Endothelial cell of umbilical vein (primary cell): ENCODE measurements at regions not wholly inside any gene's neighbourhood (a gene's known extent, or its start where the extent isn't known, plus 50 kb on each side); places are given as distances from the start of the nearest gene placed in this dataset.

Source experiments
- MYC ChIP-seq: IDR thresholded peaks from one replicate; pipeline ENCODE4 v1.6.1; 2011; ENCODE audit warnings: mild to moderate bottlenecking, low read depth, low read length
- POLR2A ChIP-seq: IDR thresholded peaks from 2 replicates; pipeline ENCODE4 v1.6.1; 2012; ENCODE audit warnings: low read depth, mild to moderate bottlenecking, control low read depth, low read length
- POLR2AphosphoS5 ChIP-seq: IDR thresholded peaks from 2 replicates; pipeline ENCODE4 v1.6.1; 2012; ENCODE audit warnings: low read depth, mild to moderate bottlenecking, control low read depth, low read length, moderate library complexity; ENCODE audit not compliant: insufficient read depth
- TF ChIP-seq, protein P1 (sequence below), 2 donors: IDR thresholded peaks; 1 replicate in 1 of 2; 2 replicates in 1 of 2; pipeline ENCODE4 v1.5.1; 2011; ENCODE audit warnings: low read length in 2 of 2, mild to moderate bottlenecking in 2 of 2, moderate library complexity in 2 of 2, control low read depth in 1 of 2, inconsistent platforms in 1 of 2, low read depth in 1 of 2; ENCODE audit not compliant: insufficient read depth in 1 of 2; ENCODE audit errors: extremely low read depth in 1 of 2
- TF ChIP-seq, protein P2 (sequence below): IDR thresholded peaks from 2 replicates; pipeline ENCODE4 v1.6.1; 2011; ENCODE audit not compliant: insufficient read depth, insufficient read length

DNA sequence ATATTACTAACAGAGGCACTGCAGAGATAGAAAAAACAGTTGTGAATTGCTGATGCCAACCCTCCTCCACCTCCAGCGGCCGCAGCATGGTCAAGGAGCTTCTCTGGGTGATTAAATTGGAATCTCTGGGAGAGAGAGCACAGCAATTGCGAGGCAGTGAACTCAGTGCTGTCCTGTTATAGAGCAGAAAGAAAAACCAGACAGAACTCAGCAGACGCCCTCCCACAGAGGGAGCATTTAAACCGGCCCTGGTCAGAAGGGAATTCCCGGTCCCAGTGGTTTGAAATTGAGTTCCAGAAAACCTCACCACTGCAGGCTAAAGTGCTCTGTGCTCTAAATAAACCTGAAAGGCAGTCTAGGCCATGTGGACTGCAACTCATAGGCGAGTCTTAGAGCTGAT, 175.4 kb downstream of the SQOR start:
- TF ChIP-seq POLR2A (no peak), POLR2AphosphoS5 (no peak), MYC (no peak)
- TF ChIP-seq, protein P1, sequence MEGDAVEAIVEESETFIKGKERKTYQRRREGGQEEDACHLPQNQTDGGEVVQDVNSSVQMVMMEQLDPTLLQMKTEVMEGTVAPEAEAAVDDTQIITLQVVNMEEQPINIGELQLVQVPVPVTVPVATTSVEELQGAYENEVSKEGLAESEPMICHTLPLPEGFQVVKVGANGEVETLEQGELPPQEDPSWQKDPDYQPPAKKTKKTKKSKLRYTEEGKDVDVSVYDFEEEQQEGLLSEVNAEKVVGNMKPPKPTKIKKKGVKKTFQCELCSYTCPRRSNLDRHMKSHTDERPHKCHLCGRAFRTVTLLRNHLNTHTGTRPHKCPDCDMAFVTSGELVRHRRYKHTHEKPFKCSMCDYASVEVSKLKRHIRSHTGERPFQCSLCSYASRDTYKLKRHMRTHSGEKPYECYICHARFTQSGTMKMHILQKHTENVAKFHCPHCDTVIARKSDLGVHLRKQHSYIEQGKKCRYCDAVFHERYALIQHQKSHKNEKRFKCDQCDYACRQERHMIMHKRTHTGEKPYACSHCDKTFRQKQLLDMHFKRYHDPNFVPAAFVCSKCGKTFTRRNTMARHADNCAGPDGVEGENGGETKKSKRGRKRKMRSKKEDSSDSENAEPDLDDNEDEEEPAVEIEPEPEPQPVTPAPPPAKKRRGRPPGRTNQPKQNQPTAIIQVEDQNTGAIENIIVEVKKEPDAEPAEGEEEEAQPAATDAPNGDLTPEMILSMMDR (IDR thresholded peaks at IDR 0.05; ENCODE audit: extremely low read depth in 1 of 2, insufficient read depth in 1 of 2, low read depth in 1 of 2, low read length in 2 of 2), result no peak
- TF ChIP-seq, protein P2, sequence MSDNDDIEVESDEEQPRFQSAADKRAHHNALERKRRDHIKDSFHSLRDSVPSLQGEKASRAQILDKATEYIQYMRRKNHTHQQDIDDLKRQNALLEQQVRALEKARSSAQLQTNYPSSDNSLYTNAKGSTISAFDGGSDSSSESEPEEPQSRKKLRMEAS, result no peak
